Amniotic epithelial cell (primary cell): ENCODE measurements at regions not wholly inside any gene's neighbourhood (a gene's known extent, or its start where the extent isn't known, plus 50 kb on each side); places are given as distances from the start of the nearest gene placed in this dataset.

Experiments
- DNase-seq: peaks from one replicate; pipeline ENCODE4 v3.0.0-alpha.2; 2010; ENCODE audit warnings: low read depth

DNA sequence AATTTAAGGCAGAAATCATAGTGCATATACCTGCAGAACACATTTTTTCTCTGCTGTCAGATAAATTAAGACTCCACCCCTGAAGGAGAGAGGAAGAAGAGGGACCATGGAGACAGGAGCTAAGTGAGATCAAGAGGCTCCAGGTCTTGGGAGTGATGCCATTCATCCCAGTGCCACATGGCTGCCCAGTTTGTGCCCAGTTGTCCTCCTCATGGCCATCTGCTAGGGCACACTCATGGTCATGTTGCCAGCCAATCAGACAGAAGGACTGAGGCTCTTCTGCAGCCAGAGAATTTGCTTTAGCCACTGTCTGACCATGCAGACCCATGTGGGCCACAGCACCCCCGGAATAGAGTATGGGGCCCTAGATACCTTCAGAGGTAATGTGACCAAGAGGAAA, 270.5 kb upstream of the PROK2 start:
- no peak for DNase-seq

DNA sequence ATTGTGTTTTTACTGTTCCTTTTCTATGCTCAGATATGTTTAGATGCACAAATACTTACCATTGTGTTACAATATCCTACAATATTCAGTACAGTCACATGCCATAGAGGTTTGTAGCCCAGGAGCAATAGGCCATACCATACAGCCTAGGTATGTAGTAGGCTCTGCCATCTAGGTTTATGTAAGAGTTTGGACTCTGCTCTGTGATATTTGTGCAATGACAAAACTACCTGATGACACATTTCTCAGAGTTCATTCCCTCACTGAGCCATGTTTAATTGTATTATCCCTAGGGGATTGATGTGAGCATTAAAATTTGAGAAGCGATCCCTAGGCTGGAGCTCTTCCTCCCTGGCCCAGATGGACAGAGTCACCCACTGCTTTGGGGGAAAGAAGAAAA, 270.0 kb upstream of the PROK2 start:
- DNase-seq: no peak

DNA sequence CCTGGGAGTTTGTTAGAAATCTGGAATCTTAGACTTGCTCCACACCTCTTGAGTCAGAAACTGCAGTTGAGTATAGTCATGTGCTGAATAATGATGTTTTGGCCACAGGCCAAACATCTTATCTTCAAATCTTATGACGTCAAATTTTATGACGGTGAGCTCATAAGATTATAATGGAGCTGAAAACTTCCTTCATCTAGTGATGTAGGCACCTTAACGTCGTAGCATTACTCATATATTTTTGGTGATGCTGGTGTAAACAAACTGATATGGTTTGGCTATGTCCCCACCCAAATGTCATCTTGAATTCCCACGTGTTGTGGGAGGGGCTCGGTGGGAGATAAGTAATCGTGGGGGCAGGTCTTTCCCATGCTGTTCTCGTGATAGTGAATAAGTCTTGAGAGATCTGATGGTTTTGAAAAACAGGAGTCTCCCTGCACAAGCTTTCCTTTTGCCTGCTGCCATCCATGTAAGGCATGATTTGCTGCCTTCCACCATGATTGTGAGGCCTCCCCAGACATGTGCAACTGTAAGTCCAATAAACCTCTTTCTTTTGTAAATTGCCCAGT, 268.0 kb upstream of the PROK2 start:
- DNase-seq: peak; percentile 64

DNA sequence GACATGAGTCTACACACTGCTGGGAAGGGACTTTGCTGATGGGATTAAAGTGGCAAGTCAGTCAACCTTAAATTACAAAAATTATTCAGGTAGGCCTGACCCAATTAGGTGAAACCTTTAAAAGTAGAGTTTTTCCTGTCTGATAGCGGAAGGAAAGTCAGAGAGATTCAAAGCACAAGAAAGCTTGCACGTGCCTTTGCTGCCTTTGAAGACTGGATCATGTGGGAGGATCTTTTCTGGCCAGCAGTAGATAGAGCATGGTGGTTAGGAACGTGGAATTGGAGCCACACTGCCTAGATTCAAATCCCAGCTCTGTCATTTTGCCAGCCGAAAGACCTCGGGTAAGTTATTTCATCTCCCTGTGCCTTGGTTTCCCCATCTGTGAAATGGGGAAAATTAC, 265.8 kb upstream of the PROK2 start:
- DNase-seq: no peak

DNA sequence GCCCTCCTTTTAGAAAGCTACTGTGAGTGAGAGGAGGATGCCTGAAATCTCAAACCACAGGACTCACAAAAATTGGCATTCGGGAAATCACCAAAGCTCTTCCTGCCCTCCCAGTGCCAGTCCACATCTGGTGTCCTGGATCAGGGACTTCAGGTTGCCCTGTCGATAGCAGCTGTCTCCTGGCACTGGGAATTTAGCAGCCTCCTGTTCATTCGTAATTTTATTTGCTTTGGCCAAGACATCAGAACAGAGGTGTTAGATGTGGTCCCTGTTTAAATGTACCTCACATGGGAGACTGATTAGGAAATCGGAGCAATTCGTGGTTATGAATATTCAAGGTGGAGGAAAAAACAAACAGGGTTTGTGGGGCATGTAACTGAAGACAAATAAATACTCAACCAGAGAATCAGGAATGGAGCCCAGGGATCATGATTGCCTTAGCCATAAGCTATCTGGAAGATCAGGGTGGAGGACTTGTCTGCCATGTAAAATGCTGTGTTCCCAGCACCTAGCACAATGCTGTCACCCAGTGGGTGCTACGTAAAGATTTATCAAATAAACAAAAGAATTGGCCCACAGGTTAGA, 265.2 kb upstream of the PROK2 start:
- DNase-seq: no peak

DNA sequence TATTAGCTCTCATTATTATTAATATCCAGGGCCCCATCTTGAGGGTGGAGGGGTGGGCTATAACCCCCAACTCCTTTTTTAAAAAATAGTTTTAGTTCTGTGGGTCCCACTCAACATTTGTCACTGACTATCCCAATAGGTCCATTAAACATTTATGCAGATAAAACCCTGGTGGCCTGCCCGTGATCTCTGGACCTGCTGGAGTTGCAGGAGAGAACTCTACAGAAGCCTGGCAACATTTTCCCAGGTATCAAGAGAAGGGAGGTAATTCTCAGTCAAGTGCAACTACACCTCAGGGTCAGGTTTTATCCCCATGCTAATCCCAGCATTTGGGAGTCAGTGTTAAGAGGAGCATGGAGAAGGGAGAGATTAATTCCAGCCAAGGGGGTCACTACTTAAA, 264.4 kb upstream of the PROK2 start:
- no peak for DNase-seq

DNA sequence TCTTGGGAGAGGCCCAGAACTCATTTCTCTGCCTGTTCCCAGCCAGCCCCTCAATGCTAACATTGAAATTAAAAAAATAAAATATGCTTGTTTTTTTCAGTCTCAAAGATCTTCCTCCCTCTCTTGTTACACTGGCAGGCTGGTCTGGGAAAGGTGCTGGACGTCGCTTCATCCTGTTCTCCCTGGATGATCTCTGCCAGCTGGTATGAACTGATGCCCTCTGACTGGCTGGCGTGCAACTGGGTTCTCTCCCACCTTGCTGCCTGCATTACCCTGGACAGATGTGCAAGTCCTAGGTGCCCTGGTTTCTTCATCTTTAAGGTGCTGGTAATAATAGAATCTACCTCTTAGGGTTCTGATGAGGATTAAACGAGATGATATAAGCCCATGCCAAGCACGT, 263.9 kb upstream of the PROK2 start:
- no peak for DNase-seq

DNA sequence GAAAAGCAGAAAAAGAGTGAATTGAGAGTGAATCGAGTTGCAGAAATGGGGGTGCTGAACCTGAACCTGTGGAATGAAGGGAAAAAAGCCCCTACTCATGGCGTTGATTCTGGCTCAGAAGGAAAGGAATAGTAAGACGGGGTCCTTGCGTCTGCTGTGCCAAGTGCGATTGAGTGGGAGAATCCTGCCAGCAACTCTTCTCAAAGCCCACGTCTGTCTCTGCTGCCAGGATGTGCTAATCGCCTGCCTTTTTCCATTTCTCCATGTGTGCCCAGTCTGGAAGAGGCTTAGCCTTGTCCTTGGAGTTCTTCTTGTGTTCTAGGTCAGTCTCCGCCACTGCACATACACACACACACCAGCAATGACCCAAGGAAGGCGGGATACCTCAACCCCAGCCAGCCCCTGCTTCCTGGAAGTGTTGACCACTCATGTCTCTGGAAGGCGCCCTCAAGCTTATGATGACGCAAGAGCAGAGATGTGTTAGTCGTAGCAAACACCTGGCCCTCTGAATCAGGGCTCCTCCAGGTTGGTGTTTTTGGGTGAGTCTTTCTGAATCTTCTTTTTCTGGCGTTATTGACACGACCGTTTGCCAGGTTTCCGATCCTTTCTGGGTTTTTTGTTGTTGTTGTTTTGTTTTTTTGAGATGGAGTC, 262.4 kb upstream of the PROK2 start:
- peak; percentile 32 for DNase-seq

DNA sequence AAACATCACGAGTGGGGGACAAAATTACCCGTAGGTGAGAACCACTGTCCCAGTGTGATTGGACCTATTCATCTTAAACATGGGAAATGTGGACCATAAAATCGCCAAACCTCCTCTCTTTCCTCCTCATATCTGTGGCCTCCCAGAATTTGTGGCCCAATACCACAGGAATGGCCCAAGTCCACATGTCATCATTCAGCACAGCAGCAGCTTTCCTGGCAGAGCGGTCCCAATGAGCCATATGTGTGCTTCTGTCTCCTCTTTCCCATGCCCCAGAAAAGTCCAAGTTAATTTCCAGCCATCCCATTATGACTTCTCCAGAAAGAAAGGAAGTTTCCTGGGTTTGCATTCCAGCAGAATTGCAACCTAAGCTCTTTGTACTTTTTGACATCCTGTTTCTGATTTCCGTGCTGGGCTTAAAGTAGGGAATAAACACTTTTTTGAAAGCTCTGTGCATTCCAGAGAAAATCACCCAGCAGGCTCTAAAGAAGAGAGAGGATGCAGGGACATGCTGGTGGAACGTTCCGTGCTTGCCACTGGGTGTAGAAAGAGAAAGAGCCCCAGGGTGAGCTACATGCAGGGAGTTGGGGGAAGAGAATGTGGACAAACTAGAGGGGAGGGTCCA, 259.4 kb upstream of the PROK2 start:
- peak; percentile 29 for DNase-seq

DNA sequence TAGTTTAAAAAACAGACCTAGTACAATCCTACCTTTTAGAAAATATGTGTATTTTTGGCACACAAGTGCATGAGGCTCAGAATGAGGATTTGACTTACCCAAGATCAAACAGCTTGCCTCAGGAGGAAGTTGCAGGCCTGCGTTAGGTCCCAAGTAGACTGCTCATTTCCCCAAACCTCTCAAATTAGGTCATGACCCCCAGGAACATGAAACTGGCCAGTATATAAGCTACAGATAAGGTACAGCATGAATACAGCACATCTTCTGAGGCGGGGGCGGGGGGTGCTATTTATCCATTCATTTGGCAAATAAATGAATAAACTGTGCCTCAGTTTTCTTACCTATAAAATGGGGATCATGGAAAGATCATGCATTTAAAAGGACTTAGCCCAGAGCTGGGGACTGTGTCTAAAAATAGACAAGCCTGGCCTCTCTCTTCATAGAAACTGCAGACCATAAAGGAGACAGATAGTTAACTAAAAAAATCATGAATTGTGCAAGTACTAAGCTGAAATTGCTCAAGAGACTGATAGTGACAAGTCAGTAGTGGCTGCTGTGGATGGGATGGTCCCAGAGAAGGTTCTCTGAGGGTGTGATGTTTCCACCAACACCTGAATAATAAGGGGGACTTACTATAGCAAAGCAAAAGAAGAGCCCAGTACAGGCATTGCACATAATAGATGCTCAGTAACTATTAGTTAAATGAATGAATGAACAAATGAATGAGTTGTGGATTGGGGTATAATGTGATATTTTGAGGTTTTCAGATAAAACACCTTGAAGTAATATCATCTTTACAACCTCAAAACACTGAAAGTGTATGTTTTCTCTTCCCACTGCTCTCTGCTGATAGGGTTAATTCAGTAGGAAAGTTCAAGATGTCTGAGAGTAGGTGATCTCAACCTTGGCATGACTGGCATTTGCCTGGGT, 258.5 kb upstream of the PROK2 start:
- DNase-seq: peak; percentile 61

DNA sequence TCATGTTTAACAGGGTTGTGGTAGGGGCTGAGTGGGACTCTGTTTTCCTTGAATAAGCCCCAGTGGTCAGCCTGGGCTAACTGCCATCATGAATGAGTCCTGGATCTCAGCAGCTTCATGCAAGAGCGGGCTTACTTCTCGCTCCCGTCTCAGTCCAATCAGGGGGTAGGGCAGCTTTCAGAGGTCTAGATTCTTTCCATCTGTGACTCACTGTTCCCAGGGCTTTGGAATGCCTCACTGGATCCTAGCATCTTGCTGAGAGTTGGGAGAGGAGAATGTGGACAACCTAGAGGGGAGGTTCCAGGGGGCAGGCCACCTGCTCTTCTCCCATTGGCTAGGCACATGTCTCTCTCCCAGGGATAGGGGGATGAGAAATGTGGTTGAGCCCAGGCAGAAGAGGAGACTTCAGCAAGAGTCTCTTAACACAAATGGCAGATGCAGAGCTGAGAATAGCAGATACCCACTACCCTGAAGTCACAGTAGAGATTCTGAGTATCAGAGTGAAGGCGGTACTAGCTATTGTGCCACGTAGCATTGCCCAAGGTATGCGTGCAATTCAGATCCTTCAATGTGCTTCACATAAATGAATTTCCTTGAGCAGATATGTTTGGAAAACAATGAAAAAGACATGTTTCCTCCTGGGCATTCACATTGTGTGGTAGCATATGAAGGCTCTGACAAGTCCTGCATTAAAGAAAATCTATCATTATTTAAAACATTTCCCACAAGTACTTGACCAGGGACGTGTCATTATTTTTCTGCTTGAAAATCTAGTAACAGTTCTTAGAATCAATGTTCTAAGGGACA, 257.7 kb upstream of the PROK2 start:
- peak; percentile 91 for DNase-seq

DNA sequence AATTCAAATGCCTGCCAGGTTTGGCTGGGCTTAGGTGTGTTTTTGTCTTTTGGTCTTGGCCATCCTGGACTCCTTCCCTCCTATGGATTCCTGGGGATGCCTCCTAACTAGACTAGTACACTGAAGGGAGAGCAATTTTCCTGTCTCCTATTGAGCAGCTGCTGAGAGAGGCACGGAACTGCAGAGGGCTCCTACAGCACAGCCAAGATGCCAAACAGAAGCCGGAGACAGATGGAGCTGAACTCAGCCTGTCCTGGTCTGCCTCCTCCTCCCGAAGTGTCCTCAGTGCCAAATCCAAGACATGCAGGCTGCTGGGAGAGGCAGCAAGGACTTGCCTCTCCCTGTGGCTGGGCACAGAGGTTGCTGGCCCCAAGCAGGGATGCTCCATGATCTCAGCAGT, 256.6 kb upstream of the PROK2 start:
- DNase-seq: no peak

DNA sequence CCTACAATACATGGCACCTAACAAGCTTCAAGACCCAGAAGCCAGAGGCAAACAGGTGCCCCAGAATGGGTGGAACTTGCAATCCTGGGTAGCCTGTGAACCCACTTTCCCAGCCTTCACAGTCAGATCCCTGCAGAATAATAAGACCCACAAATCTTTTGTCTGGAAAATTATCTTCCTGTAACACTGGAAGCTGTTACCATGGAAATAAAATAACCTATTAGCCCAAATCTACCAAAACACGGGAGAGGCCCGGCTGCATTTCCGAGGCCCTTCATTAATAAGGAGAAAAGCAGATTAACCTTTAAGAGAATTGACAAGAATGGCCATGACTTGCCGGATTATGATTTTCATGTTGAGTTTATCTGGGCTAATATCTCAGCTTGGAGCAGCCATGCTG, 256.1 kb upstream of the PROK2 start:
- DNase-seq: no peak

DNA sequence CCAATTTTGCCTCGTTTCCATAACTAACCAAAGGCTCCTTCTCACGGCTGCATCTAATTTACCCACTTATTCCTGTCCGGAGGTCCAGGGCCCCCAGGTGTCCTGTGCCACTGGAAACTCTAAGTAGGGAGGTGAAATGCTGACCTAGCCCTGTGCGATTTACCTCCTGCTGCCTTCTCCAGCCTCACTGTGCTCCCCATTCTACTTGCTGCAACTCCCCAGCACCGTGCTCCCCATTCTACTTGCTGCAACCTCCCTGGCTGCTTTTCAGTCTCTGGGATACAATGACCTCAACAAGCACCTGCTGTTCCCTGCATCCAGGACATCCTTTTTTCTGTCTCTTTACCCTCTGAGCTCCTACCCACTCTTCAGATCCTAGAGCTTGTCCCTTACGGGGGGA, 254.7 kb upstream of the PROK2 start:
- DNase-seq: no peak

DNA sequence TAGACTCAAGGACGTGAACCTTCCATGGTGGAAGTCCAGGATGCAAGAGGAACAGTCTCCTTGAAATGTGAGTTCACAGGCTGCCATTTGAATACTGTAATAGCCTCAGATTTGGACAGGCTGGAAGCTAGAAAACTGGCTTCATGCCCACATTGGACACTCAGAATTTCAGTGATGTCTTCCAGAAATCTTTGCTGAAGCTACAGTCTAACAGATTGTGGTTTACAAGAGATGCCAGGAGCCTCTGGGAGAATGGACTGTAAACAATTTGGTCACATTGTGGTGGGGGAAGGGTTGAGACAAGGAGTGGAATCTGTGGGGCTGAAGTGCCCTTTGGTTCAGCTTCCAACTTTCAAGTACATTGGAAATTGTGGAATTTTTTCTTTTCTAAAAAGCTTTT, 252.0 kb upstream of the PROK2 start:
- peak; percentile 97 for DNase-seq

DNA sequence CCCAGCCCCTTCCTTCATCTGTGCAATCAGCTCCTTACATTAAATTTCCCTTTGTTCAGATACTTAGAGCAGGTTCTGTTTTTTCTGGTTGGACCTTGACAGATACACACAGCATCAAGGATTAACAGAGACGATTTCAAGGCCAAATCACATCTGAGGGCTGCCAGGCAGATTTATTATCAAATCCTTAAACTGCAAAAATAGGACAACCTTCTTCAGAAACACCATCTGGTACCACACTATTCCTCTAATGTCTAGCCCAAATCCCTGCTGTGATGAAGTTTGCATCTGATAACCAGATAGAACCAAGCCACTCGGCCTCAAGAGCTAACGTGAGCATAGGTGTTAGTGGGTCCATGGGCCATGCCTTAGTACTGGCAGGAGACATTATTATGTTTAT, 250.7 kb upstream of the PROK2 start:
- DNase-seq: no peak

DNA sequence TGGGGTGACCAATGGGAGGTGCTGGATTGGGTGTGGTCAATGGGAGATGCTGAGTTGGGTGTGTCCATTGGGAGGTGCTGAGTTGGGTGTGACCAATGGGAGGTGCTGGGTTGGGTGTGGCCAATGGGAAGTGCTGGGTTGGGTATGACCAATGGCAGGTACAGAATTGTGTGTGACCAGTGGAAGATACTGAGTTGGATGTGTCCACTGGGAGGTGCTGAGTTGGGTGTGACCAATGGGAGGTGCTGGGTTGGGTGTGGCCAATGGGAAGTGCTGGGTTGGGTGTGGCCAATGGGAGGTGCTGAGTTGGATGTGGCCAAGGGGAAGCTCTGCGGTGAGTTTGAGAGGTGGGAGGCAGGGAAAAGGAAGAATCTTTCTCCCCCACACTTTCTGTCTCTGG, 250.0 kb upstream of the PROK2 start:
- DNase-seq: no peak

DNA sequence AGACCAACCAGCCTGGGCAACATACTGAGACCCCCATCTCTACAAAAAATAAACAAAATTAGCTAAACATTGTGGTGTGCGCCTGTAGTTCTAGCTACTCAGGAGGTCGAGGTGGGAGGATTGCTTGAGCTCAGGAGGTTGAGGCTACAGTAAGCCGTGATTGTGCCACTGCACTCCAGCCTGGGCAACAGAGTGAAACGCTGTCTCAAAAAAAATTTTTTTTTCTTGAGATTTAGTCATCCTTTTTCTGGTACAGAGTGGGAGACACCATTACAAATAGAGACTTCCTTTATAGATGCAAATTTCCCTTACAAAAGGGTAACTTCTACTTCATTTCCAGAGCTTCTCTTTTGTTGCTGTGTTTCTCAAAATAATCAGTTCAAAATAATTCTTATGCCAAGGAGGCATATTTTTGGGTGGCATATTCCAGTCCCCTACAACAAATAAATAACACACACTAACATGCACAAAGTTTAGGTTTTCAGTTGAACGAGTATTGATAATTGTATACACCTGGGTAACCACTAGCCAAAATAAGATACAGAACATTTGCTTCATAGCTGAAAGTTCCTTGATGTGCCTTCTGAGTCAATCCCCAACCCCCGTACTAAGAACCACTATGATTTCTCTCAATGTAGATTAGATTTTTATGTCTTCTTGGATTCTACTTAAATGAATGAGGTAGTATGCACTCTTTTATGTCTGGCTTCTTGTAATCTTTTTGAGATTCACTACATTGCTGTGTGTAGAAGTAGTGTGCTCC, 248.9 kb upstream of the PROK2 start:
- no peak for DNase-seq

DNA sequence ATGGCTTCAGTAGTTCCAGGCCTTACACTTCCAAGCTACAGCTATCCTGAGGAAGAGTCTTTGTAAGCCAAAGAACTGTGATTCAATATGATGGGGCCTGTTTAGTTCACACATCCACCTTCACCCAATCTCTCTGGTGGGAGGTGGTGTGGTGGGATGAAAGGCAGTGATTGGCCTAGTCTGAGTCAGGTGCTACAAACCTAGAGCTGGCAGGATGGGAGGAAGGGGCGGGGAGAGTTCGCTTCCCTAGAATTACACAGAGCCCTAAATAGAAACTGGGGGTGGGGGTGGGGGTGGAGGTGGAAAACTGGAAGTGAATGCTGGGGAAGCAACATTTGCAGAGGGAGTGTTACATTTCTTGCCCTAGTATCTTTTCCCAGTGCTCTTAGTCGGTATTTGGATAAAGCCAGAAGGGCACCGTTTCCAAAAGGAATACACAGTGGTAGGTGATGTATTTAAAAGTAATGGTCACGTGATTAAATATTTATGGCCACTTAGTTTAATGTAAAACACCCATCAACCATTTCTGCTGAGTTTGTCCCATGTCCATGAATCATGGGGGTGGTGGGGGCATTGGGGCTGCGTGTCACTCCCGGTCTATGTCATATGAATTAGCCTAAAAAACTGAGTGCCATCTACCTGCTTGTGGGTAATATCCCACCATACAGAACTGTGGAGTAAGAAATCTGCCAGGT, 247.6 kb upstream of the PROK2 start:
- DNase-seq: no peak

DNA sequence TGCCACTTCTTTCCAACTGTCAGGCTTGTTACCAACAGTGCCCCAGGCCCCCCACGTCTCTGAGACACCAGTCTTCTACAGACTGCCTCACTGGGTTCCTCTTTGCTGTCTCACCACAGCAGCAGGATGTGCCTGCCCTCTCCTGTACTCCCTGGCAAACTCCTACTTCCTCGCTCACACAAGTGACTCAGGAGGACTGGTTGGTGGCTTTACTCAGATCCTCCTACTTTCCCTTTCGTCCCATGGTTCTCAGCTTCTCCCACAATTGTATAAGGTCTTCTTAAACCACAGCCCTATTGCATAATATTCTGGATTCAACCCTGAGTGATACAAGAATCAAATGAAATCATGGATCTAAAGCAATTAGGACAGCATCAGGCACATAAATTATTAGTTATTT, 246.6 kb upstream of the PROK2 start:
- DNase-seq: peak; percentile 71
